ENCODE measurements at regions not wholly inside any gene's neighbourhood (a gene's known extent, or its start where the extent isn't known, plus 50 kb on each side); places are given as distances from the start of the nearest gene placed in this dataset.

DNA sequence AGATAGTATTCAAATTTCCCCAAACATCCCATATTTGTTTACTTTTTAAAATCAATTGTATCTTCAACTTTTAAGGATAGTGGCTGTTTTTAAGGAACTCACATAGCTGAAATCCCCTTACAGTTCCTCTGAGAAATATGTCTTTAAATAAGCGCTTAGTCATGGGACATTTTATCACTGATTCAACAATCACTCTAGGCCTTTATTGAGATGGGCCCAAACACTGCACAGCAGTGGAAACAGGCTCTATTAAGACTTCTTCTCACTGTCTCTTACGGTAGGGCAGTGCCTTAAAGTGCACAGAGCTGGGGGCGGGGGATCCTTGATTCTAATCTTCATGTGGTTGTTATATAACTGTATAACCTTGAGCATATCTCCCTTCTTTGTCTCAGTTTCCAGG is 59.8 kb upstream of the RREB1 start:
- DNase-seq (ENCODE audit: low spot score) (no peak), ATAC-seq (ENCODE audit: low FRiP score) (no peak)
- TF ChIP-seq, protein P1, sequence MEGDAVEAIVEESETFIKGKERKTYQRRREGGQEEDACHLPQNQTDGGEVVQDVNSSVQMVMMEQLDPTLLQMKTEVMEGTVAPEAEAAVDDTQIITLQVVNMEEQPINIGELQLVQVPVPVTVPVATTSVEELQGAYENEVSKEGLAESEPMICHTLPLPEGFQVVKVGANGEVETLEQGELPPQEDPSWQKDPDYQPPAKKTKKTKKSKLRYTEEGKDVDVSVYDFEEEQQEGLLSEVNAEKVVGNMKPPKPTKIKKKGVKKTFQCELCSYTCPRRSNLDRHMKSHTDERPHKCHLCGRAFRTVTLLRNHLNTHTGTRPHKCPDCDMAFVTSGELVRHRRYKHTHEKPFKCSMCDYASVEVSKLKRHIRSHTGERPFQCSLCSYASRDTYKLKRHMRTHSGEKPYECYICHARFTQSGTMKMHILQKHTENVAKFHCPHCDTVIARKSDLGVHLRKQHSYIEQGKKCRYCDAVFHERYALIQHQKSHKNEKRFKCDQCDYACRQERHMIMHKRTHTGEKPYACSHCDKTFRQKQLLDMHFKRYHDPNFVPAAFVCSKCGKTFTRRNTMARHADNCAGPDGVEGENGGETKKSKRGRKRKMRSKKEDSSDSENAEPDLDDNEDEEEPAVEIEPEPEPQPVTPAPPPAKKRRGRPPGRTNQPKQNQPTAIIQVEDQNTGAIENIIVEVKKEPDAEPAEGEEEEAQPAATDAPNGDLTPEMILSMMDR (IDR thresholded peaks at IDR 0.05) = no peak

DNA sequence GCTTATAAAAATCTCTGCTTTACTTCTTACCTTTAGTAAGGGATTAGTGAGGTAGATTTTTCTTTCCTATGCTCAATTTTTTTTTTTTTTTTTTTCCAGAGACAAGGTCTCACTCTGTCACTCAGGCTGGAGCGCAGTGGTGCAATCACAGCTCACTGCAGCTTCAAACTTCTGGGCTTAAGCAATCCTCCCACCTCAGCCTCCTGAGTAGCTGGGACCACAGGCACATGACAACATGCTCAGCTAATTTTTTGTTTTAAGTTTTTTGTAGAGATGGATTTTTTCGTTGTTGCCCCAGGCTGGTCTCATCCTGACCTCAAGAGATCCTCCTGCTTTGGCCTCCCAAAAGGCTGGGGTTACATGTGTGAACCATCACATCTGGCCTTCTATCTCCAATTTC is 58.9 kb upstream of the RREB1 start:
- TF ChIP-seq, protein P1 (IDR thresholded peaks at IDR 0.05) = no peak
- ATAC-seq (ENCODE audit: low FRiP score) = no peak
- no peak for DNase-seq (ENCODE audit: low spot score)

DNA sequence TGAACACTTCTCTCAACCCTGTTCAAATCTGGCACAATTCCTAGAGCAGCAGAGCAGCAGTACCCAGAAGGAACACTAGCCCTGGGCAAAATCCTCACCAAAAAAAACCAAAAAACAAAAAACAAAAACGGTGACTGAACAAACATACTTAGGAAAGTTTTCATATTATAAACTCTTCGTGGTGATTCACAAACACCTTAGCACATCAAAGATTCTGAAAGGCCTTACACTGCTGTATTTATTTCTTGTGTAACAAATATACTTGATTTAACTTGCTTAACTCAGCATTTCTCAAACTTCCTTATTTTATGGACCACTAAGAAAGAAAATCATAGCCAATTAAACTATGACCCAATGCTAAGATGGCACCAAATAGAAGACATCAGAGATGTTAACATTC is 57.8 kb upstream of the RREB1 start:
- ATAC-seq (ENCODE audit: low FRiP score) = no peak
- DNase-seq (ENCODE audit: low spot score) = no peak
- TF ChIP-seq, protein P1 (IDR thresholded peaks at IDR 0.05) = no peak

DNA sequence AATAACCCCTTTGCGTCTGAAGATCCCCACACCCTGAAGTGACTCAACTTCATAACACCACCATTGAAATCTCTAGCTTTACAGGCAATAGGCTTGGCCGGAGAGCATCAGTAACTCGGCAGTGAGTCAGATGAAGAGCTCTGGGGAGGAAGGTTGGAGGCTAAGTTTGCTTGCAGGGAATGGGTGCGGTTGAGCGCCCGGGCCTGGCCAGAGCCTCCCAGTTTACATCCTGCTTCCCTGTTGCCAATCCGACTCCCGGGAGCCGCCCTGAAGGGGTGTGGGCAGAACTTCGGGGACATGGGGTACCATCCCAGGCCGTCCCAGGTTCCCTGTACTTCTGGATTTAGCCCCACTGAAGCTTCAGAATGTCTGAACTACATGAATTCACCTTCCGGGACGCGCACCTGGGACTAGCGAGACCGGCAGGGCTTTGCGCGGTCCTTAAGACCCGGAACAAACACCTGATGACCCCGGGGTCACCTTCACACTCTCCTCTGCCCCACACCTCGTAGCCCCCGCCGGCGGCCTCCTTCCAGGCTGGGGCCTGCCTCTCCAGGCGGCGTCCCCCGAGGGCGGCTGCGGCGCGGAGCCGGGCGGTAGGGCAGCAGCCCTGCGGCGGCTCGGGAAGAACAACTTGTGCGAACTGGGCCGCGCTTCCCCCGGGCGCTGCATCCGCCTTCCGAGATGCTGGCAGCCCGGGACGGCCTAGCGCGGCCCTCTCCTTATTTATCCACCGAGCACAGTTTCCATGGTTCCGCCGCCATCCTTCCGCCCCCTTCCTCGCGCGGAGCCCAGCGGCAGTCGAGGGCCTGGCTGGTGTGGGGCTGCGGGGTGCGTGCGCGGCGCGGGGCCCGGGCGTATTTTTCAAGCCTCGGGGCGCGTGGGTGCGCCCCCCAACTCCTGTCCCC is 56.6 kb upstream of the RREB1 start:
- ATAC-seq (ENCODE audit: low FRiP score) (peak; percentile 90), DNase-seq (ENCODE audit: low spot score) (peak; percentile 28)
- TF ChIP-seq, protein P1 (IDR thresholded peaks at IDR 0.05) = no peak

DNA sequence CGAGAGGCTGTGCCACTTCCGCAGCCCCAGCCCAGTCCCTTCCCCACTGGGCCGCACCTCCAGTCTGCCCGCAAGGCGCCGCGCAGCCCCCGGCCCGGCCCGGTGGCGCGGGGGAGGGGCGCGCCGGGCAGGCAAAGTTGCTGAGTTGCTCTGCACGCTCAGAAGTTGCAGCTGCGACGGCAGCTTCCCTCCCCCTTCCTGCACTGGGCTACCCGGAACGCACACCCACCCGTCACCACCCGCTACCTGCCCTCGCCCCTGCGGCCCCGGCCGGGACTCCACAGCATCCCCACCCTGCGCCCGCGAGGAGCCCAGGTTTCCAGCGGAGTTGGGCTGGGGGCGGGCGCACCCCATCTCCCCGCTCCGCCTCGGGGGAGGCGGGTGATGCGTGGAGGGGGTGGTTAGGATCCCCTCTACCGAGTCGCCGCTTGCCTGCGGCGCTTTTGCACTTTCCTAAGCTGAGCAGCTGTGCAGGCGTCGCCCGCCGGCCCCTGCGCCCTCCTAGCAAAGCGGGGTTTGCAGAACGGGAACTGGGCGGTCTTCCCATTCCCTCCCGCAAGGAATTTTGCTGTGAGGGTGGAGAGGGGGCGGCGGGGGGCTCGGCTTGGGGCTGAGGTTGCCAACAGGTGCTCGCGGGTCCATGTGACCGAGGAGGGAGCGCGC is 55.9 kb upstream of the RREB1 start:
- TF ChIP-seq, protein P1 (IDR thresholded peaks at IDR 0.05) = no peak
- ATAC-seq (ENCODE audit: low FRiP score) (peak; percentile 55), DNase-seq (ENCODE audit: low spot score) (no peak)

DNA sequence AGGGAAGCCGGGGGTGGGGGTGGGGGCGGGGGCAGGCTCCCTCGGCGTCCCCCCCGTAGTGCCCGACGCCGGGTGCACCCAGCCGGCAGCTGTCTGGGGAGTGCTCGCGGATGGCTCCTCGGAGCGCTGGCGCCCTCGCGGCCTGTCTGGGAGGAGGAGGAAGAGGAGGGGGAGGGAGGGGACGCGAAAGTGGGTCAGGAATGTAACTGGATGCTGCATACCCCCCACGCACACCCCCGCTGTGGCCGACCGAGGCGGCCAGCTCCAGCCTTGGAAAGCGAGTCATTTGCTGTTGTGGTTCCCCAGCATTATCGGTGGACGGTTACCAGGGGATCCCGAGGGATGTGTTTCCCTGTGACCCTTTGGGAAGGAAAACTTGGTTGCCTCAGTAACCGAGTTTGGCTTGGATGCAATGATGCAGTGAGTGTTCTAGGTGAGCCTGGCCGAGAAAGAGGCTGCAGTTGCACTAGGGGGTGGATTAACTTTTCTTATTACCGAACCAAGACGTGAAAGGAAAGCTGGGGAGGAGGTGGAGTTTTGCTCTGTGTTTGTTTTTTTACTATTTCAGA is 55.2 kb upstream of the RREB1 start:
- TF ChIP-seq, protein P1 (IDR thresholded peaks at IDR 0.05) = no peak
- peak; percentile 27 for DNase-seq (ENCODE audit: low spot score)
- ATAC-seq (ENCODE audit: low FRiP score) = peak; percentile 57
